Psoas muscle (tissue), 7 donors: ENCODE measurements at regions not wholly inside any gene's neighbourhood (a gene's known extent, or its start where the extent isn't known, plus 50 kb on each side); places are given as distances from the start of the nearest gene placed in this dataset.

Source experiments
- ATAC-seq, 4 donors: fragments of 200-7000 bp; cut with Tn5 transposase; one replicate each; pipeline ENCODE4 v1.9.1; 2020; ENCODE audit warnings: moderate library complexity in 3 of 4, mild to moderate bottlenecking in 2 of 4
- DNase-seq, 2 donors: peaks; one replicate each; pipeline ENCODE4 v3.0.0-alpha.2; 2020
- H3K27ac ChIP-seq: fragments of 200-600 bp; one replicate; pipeline ENCODE4 v1.8.0; 2022
- H3K27me3 ChIP-seq, 3 donors: fragments of 200-600 bp in 1 of 3; one replicate each; pipeline versions ENCODE4 v1.6.1 to v1.8.0; 2013 to 2022; ENCODE audit warnings: low read length in 2 of 3, mild to moderate bottlenecking in 2 of 3, moderate library complexity in 1 of 3; ENCODE audit not compliant: insufficient read depth in 3 of 3
- H3K36me3 ChIP-seq, 2 donors: fragments of 200-600 bp in 1 of 2; one replicate each; pipeline versions ENCODE4 v1.6.1 to v1.8.0; 2013 to 2022; ENCODE audit warnings: low read depth in 1 of 2, mild to moderate bottlenecking in 1 of 2, moderate library complexity in 1 of 2; ENCODE audit not compliant: insufficient read depth in 1 of 2
- H3K4me1 ChIP-seq: fragments of 200-600 bp; one replicate; pipeline ENCODE4 v1.8.0; 2022
- H3K4me3 ChIP-seq: fragments of 200-600 bp; one replicate; pipeline ENCODE4 v1.8.0; 2022; ENCODE audit warnings: mild to moderate bottlenecking
- H3K9me3 ChIP-seq: fragments of 200-600 bp; one replicate; pipeline ENCODE4 v1.8.0; 2022
- CTCF ChIP-seq: fragments of 200-600 bp; IDR thresholded peaks from one replicate; pipeline ENCODE4 v1.8.0; 2022; ENCODE audit warnings: antibody characterized with exemption
- WGBS, 3 donors: extraction: QIAGEN DNeasy Blood & Tissue Kit; methylation state at CpG; one replicate each; pipeline versions ENCODE4 v1.1.6 to v1.1.7; 2013; 5-methylcytosine and 5-hydroxymethylcytosine counted together
- intact Hi-C, 2 donors: fragments of 100-400 bp; cut with DNase I; formaldehyde crosslinking; loops; one replicate each; pipeline versions ENCODE4 v1.11.0 to v1.14.2; 2022
- donor health status: healthy with polysubstance abuse.
- donor health status: DM: no; HTN: no; CAD: no; lungs with moderate emphysema.
- donor health status: Bipolar disorder and iron deficiency.
- donor health status: healthy.
- donor health status: DM: yes; HTN: yes; CAD: no.
- donor health status: DM: no; HTN: no; CAD: no.
- donor health status: DM: yes; HTN: yes; CAD: no.

DNA sequence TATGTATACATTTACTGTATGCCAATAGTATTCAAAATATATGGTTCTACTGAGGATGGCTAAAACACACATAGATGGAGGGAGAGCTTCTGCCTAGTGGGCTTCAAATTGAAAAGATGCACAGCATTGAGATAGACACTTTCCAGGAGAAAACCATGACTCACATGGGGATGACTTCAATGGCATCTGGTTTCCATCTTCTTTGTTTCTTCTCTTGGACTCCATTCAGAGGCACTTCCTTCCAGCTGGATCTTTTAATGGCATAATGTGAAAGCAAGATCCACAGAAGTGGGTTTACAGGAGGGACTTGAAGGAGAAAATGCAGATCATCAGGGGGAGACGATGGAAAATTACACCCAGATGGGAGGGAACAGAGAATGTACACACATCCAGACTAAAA is 84.9 kb downstream of the ZNF365 start:
- Histone ChIP-seq H3K27ac (no peak overlapping the region), H3K4me1 (no peaks in the 10 kb centered on the region), H3K4me3 (no peak overlapping the region), H3K27me3 (no peaks in the 10 kb centered on the region), H3K36me3 (no peaks in the 10 kb centered on the region), H3K9me3 (no peaks in the 10 kb centered on the region)
- DNase-seq (no peak), ATAC-seq (no peak)
- WGBS, 3 donors = 32 to 52% (median 39%) methylated on average over 1 of the region's 1 CpG
- no peak for TF ChIP-seq CTCF
- intact Hi-C loops = no loop called here

GRCh38 chr10:62459500-62459899 is 85.3 kb downstream of the ZNF365 start:
- Histone ChIP-seq H3K27ac (no peak overlapping the region), H3K27me3 (no peaks in the 10 kb centered on the region), H3K4me3 (no peak overlapping the region), H3K36me3 (no peaks in the 10 kb centered on the region), H3K4me1 (no peaks in the 10 kb centered on the region), H3K9me3 (no peaks in the 10 kb centered on the region)
- ATAC-seq (no peak), DNase-seq (no peak)
- TF ChIP-seq CTCF = no peak
- intact Hi-C loops = no loop called here
- 97 to 98% (median 98%) methylated on average over 3 of the region's 3 CpGs for WGBS, 3 donors

DNA sequence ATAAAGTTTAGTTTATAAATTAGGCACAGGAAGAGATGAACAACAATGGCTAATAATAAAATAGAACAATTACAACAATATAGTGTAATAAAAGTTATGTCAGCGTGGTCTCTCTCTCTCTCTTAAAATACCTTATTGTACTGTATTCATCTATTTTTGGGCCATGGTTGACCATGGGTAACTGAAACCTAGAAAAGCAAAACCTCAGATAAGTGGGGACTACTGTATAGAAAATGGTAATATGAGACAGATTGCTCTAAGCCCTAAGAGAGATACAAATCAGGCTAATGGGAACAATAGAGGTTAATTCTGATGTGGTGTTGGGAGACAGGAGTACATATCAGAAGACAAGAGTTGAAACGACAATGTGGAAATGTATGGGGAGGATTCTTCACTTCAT is 86.2 kb downstream of the ZNF365 start:
- no peak overlapping the region for H3K4me3 ChIP-seq
- intact Hi-C loops = no loop called here
- no peaks in the 10 kb centered on the region for H3K36me3 ChIP-seq
- TF ChIP-seq CTCF = no peak
- H3K27ac ChIP-seq = no peak overlapping the region
- WGBS, 3 donors = 94 to 98% (median 95%) methylated on average over 2 of the region's 2 CpGs
- DNase-seq = no peak
- no peaks in the 10 kb centered on the region for H3K27me3 ChIP-seq
- no peaks in the 10 kb centered on the region for H3K9me3 ChIP-seq
- ATAC-seq = no peak
- H3K4me1 ChIP-seq = no peaks in the 10 kb centered on the region

DNA sequence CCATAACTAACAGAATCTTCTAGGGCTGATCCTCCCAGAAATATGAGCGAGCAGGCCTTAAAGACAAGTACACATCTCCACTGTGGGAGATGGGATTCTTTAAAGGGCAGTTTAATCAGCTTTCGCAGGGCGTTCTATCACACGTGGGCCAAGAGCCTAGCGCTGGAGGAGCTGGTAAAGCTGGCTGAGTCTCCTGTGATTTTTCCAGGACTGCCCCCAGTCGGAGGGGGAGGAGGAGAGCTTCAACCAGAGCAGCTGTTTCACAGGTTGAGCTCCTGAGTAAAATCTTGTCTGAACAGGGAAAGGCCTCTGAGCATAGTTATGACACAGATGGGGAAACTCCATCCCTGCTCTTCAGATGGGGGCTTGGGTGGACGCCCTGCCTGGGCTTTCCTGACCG is 87.0 kb downstream of the ZNF365 start:
- no peak for TF ChIP-seq CTCF
- no peak for ATAC-seq

GRCh38 chr10:62462461-62462860 is 88.3 kb downstream of the ZNF365 start:
- Histone ChIP-seq H3K9me3 (no peaks in the 10 kb centered on the region), H3K4me1 (no peaks in the 10 kb centered on the region), H3K27me3 (no peaks in the 10 kb centered on the region), H3K27ac (no peak overlapping the region), H3K4me3 (no peak overlapping the region), H3K36me3 (no peaks in the 10 kb centered on the region)
- intact Hi-C loops = no loop called here
- 92 to 100% (median 96%) methylated on average over 1 of the region's 1 CpG for WGBS, 3 donors
- TF ChIP-seq CTCF = no peak
- ATAC-seq = no peak
- DNase-seq = no peak

More for the DNA sequence above, 87.0 kb downstream of the ZNF365 start:
- intact Hi-C loops = no loop called here
- Histone ChIP-seq H3K36me3 (no peaks in the 10 kb centered on the region), H3K4me3 (no peak overlapping the region), H3K27me3 (no peaks in the 10 kb centered on the region), H3K4me1 (no peaks in the 10 kb centered on the region), H3K27ac (no peak overlapping the region), H3K9me3 (no peaks in the 10 kb centered on the region)
- 70 to 91% (median 78%) methylated on average over 8 of the region's 8 CpGs for WGBS, 3 donors
- no peak for DNase-seq
